G401 (cell line): ENCODE measurements at regions not wholly inside any gene's neighbourhood (a gene's known extent, or its start where the extent isn't known, plus 50 kb on each side); places are given as distances from the start of the nearest gene placed in this dataset.

Source experiments
- DNase-seq: peaks from one replicate; pipeline ENCODE4 v3.0.0-alpha.2; 2015; ENCODE audit warnings: low spot score
- in situ Hi-C: cut with HindIII; loops from 2 replicates; pipeline ENCODE4 v1.10.0; 2016; ENCODE audit warnings: low sequenced_read_pairs, mixed read lengths

GRCh38 chr6:164882236-164882635 is 427.2 kb downstream of the C6orf118 start:
- DNase-seq = no peak
- in situ Hi-C loops = no loop called here

- DNase-seq = no peak
- in situ Hi-C loops = no loop called here
Measured at GRCh38 chr6:164871783-164872182, 437.6 kb downstream of the C6orf118 start.

- no peak for DNase-seq
- in situ Hi-C loops = no loop called here
Measured at GRCh38 chr6:164870164-164870563, 439.2 kb downstream of the C6orf118 start.

- DNase-seq = no peak
- in situ Hi-C loops = no loop called here
Measured at GRCh38 chr6:164861967-164862366, 447.4 kb downstream of the C6orf118 start.

- in situ Hi-C loops = no loop called here
- no peak for DNase-seq
Measured at GRCh38 chr6:164859816-164860215, 449.6 kb downstream of the C6orf118 start.

- in situ Hi-C loops = no loop called here
- DNase-seq = no peak
Measured at GRCh38 chr6:164856138-164856537, 453.3 kb downstream of the C6orf118 start.

GRCh38 chr6:164855281-164855680 is 454.1 kb downstream of the C6orf118 start:
- DNase-seq = no peak
- in situ Hi-C loops = no loop called here

- in situ Hi-C loops = no loop called here
- DNase-seq = no peak
Measured at GRCh38 chr6:164854526-164854925, 454.9 kb downstream of the C6orf118 start.

- in situ Hi-C loops = no loop called here
- no peak for DNase-seq
Measured at GRCh38 chr6:164845773-164846172, 463.6 kb downstream of the C6orf118 start.

GRCh38 chr6:164842085-164842484 is 467.3 kb downstream of the C6orf118 start:
- no peak for DNase-seq
- in situ Hi-C loops = no loop called here

GRCh38 chr6:164838068-164838615 is 471.3 kb downstream of the C6orf118 start:
- no peak for DNase-seq
- in situ Hi-C loops = no loop called here

GRCh38 chr6:164836486-164836885 is 472.9 kb downstream of the C6orf118 start:
- DNase-seq = no peak
- in situ Hi-C loops = no loop called here

GRCh38 chr6:164832410-164832809 is 477.0 kb downstream of the C6orf118 start:
- in situ Hi-C loops = no loop called here

GRCh38 chr6:164827537-164827936 is 481.9 kb downstream of the C6orf118 start:
- in situ Hi-C loops = no loop called here
- no peak for DNase-seq

More at GRCh38 chr6:164832410-164832809, 477.0 kb downstream of the C6orf118 start:
- peak; percentile 7 for DNase-seq

GRCh38 chr6:164826831-164827468 is 482.5 kb downstream of the C6orf118 start:
- in situ Hi-C loops = no loop called here
- DNase-seq = no peak

- no peak for DNase-seq
- in situ Hi-C loops = no loop called here
Measured at GRCh38 chr6:164825386-164825785, 484.0 kb downstream of the C6orf118 start.

GRCh38 chr6:164817662-164818061 is 491.7 kb downstream of the C6orf118 start:
- in situ Hi-C loops = no loop called here
- no peak for DNase-seq

- in situ Hi-C loops = no loop called here
- DNase-seq = no peak
Measured at GRCh38 chr6:164812706-164813105, 496.7 kb downstream of the C6orf118 start.

- in situ Hi-C loops = no loop called here
- no peak for DNase-seq
Measured at GRCh38 chr6:164807125-164807524, 502.3 kb downstream of the C6orf118 start.

- DNase-seq = peak; percentile 83
- in situ Hi-C loops = no loop called here
Measured at GRCh38 chr6:164795056-164795815, 514.2 kb downstream of the C6orf118 start.
